Ascending aorta (tissue), 2 donors: ENCODE measurements at regions not wholly inside any gene's neighbourhood (a gene's known extent, or its start where the extent isn't known, plus 50 kb on each side); places are given as distances from the start of the nearest gene placed in this dataset.

Experiments used
- DNase-seq, 2 donors: peaks; one replicate each; pipeline ENCODE4 v3.0.0-alpha.2; 2019; ENCODE audit warnings: low spot score in 2 of 2
- H3K27ac ChIP-seq, 2 donors: fragments of 200-600 bp; sonication (generic); one replicate each; pipeline ENCODE4 v1.5.1; 2016 to 2017; ENCODE audit warnings: mild to moderate bottlenecking in 1 of 2
- H3K27me3 ChIP-seq: fragments of 200-600 bp; sonication (generic); one replicate; pipeline ENCODE4 v1.5.1; 2017
- H3K36me3 ChIP-seq, 2 donors: fragments of 200-600 bp; sonication (generic); one replicate each; pipeline ENCODE4 v1.5.1; 2016
- H3K4me1 ChIP-seq, 2 donors: fragments of 200-600 bp; sonication (generic); one replicate each; pipeline ENCODE4 v1.5.1; 2016 to 2017; ENCODE audit warnings: mild to moderate bottlenecking in 1 of 2
- H3K4me3 ChIP-seq, 2 donors: fragments of 200-600 bp; sonication (generic); one replicate each; pipeline ENCODE4 v1.5.1; 2016 to 2017; ENCODE audit warnings: mild to moderate bottlenecking in 1 of 2
- H3K9me3 ChIP-seq, 2 donors: fragments of 200-600 bp; sonication (generic); one replicate each; pipeline ENCODE4 v1.5.1; 2016
- CTCF ChIP-seq, 3 experiments: fragments of 200-600 bp in 2 of 3; fragments of 450-650 bp in 1 of 3; sonication (generic) in 2 of 3; IDR thresholded peaks; one replicate each; pipeline ENCODE4 v1.5.1; 2016 to 2019; ENCODE audit warnings: antibody characterized with exemption in 3 of 3, mild to moderate bottlenecking in 1 of 3, moderate library complexity in 1 of 3
- intact Hi-C: fragments of 100-400 bp; cut with DNase I; formaldehyde crosslinking; loops from one replicate; pipeline ENCODE4 v1.15.1; 2023

- Histone ChIP-seq H3K4me3 (no peak overlapping the region), H3K9me3 (no peaks in the 10 kb centered on the region), H3K4me1 (peaks cover 0 to 5% of the 10 kb centered on the region in 2 donors), H3K27me3 (no peaks in the 10 kb centered on the region), H3K27ac (no peak overlapping the region), H3K36me3 (no peaks in the 10 kb centered on the region)
- no peak for TF ChIP-seq CTCF (IDR thresholded peaks at IDR 0.05)
- DNase-seq: no peak
- intact Hi-C loops: no loop called here
Measured at GRCh38 chr5:67294266-67294938, 97.8 kb upstream of the CD180 start.

- TF ChIP-seq CTCF (IDR thresholded peaks at IDR 0.05): no peak
- Histone ChIP-seq H3K36me3 (no peaks in the 10 kb centered on the region), H3K27me3 (no peaks in the 10 kb centered on the region), H3K4me3 (no peak overlapping the region), H3K4me1 (peaks cover 0 to 8% of the 10 kb centered on the region in 2 donors), H3K27ac (no peak overlapping the region), H3K9me3 (no peaks in the 10 kb centered on the region)
- no peak for DNase-seq
- intact Hi-C loops: no loop called here
Measured at GRCh38 chr5:67293226-67293625, 96.6 kb upstream of the CD180 start.

- no peak for TF ChIP-seq CTCF (IDR thresholded peaks at IDR 0.05)
- no peak overlapping the region for H3K27ac ChIP-seq
- intact Hi-C loops: no loop called here
- H3K4me3 ChIP-seq: no peak overlapping the region
- H3K36me3 ChIP-seq: no peaks in the 10 kb centered on the region
- H3K27me3 ChIP-seq: no peaks in the 10 kb centered on the region
- H3K9me3 ChIP-seq: no peaks in the 10 kb centered on the region
- peaks cover 0 to 15% of the 10 kb centered on the region in 2 donors for H3K4me1 ChIP-seq
- DNase-seq: no peak
Measured at GRCh38 chr5:67292201-67292940, 95.8 kb upstream of the CD180 start.

GRCh38 chr5:67291671-67292070 lies 95.1 kb upstream of the CD180 start:
- Histone ChIP-seq H3K4me1 (peaks cover 0 to 16% of the 10 kb centered on the region in 2 donors), H3K9me3 (no peaks in the 10 kb centered on the region), H3K27me3 (no peaks in the 10 kb centered on the region), H3K27ac (no peak overlapping the region), H3K4me3 (no peak overlapping the region), H3K36me3 (no peaks in the 10 kb centered on the region)
- no peak for DNase-seq
- no peak for TF ChIP-seq CTCF (IDR thresholded peaks at IDR 0.05)
- intact Hi-C loops: no loop called here

GRCh38 chr5:67291066-67291465 lies 94.5 kb upstream of the CD180 start:
- Histone ChIP-seq H3K36me3 (no peaks in the 10 kb centered on the region), H3K27ac (no peak overlapping the region), H3K27me3 (no peaks in the 10 kb centered on the region), H3K4me3 (no peak overlapping the region), H3K9me3 (no peaks in the 10 kb centered on the region), H3K4me1 (peaks cover 0 to 16% of the 10 kb centered on the region in 2 donors)
- TF ChIP-seq CTCF (IDR thresholded peaks at IDR 0.05): no peak
- intact Hi-C loops: no loop called here
- no peak for DNase-seq
